ENCODE measurements at regions not wholly inside any gene's neighbourhood (a gene's known extent, or its start where the extent isn't known, plus 50 kb on each side); places are given as distances from the start of the nearest gene placed in this dataset.

- no peak for TF ChIP-seq REST (IDR thresholded peaks at IDR 0.05)
- TF ChIP-seq RCOR1 (IDR thresholded peaks at IDR 0.05; ENCODE audit: low read depth, low read length): no peak
- TF ChIP-seq FOSL2 (IDR thresholded peaks at IDR 0.05): no peak
- no peak for TF ChIP-seq FOSL2 (CRISPR knock-in tag; IDR thresholded peaks at IDR 0.05)
- no peak for TF ChIP-seq POLR2A (IDR thresholded peaks at IDR 0.05; ENCODE audit: low read length)
- TF ChIP-seq MYC (IDR thresholded peaks at IDR 0.05; ENCODE audit: borderline replicate concordance, low read length): no peak
- TF ChIP-seq ESRRA (IDR thresholded peaks at IDR 0.05; ENCODE audit: borderline replicate concordance, low read length): no peak
Measured at GRCh38 chr14:104473244-104473565, 106.4 kb upstream of the C14orf180 start (continued).

GRCh38 chr14:104473649-104474494 is 105.7 kb upstream of the C14orf180 start:
- Histone ChIP-seq H3K4me3 (no peak overlapping the region), H3K27ac (no peak overlapping the region), H3K4me1 (no peaks in the 10 kb centered on the region), H3K9me3 (no peaks in the 10 kb centered on the region), H3K4me2 (no peak overlapping the region)
- 56% methylated on average over 39 of the region's 45 CpGs for WGBS (ENCODE audit: missing lambda C conversion rate)
- no peak for FAIRE-seq
- ChIA-PET CTCF (interaction anchor here (1.1 to 1.6 kb wide), 3 partner anchors 11 to 90 kb away, joined by 3 to 6 read pairs (median 4); no protein-coding TSS in a partner anchor), POLR2A (no interaction called here)
- TF ChIP-seq JUN (IDR thresholded peaks at IDR 0.05): no peak
- no peak for DNase-seq (ENCODE audit: low read depth in 1 of 2, low spot score in 1 of 2)
- peak; percentile 40 to 72; a peak in 3 of 6 replicates for ATAC-seq

- no peak for TF ChIP-seq E2F6 (IDR thresholded peaks at IDR 0.05; ENCODE audit: borderline replicate concordance, low read depth)
- TF ChIP-seq FOSL2 (IDR thresholded peaks at IDR 0.05): no peak
- no peak for TF ChIP-seq FOSL2 (CRISPR knock-in tag; IDR thresholded peaks at IDR 0.05)
- no peak for TF ChIP-seq TP53 (CRISPR knock-in tag; IDR thresholded peaks at IDR 0.05)
- no peak for TF ChIP-seq FOXS1 (CRISPR knock-in tag; IDR thresholded peaks at IDR 0.05)
- no peak for TF ChIP-seq MAFK (IDR thresholded peaks at IDR 0.05; ENCODE audit: partially characterized antibody)
- no peak for TF ChIP-seq CEBPB (IDR thresholded peaks at IDR 0.05)
- no peak for TF ChIP-seq RCOR1 (IDR thresholded peaks at IDR 0.05; ENCODE audit: low read depth, low read length)
- TF ChIP-seq HOXB13 (CRISPR knock-in tag; IDR thresholded peaks at IDR 0.05; ENCODE audit: low read depth): no peak
- TF ChIP-seq EHF (CRISPR knock-in tag; IDR thresholded peaks at IDR 0.05): no peak
- no peak for TF ChIP-seq POLR2AphosphoS2 (conservative IDR thresholded peaks at IDR 0.05; ENCODE audit: low read length)
- no peak for TF ChIP-seq EHMT2 (IDR thresholded peaks at IDR 0.05; ENCODE audit: low read depth)
- no peak overlapping the region for H3K4me3 ChIP-seq
- no peaks in the 10 kb centered on the region for H3K4me1 ChIP-seq
- ChIA-PET POLR2A (no interaction called here), CTCF (interaction anchor here (1.4 to 1.6 kb wide), 2 partner anchors 11 to 90 kb away, joined by 4 to 6 read pairs; no protein-coding TSS in a partner anchor)
- H3K4me2 ChIP-seq: no peak overlapping the region
- no peak for FAIRE-seq
- no peaks in the 10 kb centered on the region for H3K9me3 ChIP-seq
- no peak for DNase-seq (ENCODE audit: low read depth in 1 of 2, low spot score in 1 of 2)
- H3K27ac ChIP-seq: no peak overlapping the region
- ATAC-seq: no peak
- WGBS (ENCODE audit: missing lambda C conversion rate): 73% methylated on average over 14 of the region's 18 CpGs
Measured at GRCh38 chr14:104474495-104475213, 104.9 kb upstream of the C14orf180 start.

All from A549 (cell line).